GM18507 (cell line): ENCODE measurements at regions not wholly inside any gene's neighbourhood (a gene's known extent, or its start where the extent isn't known, plus 50 kb on each side); places are given as distances from the start of the nearest gene placed in this dataset.

Experiments used
- DNase-seq: peaks from one replicate; pipeline ENCODE4 v3.0.0; 2011; ENCODE audit warnings: low read depth; ENCODE audit not compliant: insufficient read length; ENCODE audit errors: extremely low spot score
- FAIRE-seq: peaks from 2 replicates; lab custom pipeline; 2011; peaks lifted over from hg19 to GRCh38; lab: Jason Lieb, UNC

DNA sequence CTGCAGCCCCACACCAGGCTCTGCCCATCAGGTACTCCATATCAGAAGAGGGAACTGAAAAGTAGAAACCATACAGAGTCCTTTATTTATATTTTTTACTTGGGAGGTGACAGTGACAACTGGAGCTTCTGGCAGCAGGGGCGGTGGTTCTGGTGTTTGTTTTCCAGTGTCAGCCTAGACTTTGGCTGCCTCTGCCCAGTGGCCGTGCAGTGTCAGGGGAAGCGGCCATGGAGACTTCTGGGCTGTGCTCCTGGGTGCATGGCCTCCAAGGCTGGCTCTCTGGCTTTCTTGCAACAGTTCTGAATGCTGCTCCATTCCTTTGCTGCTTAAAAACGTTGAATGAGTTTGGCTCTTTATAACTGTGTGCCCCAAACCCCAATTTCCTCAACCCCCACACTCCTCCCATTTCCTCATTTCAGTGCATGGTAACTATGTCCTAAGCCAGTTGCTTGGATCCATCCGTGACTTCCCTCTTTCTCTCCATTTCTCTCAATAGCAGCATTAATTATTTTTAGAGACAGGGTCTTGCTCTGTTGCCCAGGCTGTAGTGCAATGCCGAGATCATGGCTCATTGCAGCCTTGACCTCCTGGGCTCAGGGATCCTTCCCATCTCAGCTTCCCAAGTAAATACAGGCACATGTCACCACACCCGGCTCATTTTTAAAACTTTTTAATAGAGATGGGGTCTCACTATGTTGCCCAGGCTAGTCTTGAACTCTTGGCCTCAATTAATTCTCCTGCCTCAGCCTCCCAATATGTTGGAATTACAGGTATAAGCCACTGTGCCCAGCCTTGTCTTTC, 141.1 kb upstream of the SGK1 start:
- DNase-seq (no peak), FAIRE-seq (no peak)

DNA sequence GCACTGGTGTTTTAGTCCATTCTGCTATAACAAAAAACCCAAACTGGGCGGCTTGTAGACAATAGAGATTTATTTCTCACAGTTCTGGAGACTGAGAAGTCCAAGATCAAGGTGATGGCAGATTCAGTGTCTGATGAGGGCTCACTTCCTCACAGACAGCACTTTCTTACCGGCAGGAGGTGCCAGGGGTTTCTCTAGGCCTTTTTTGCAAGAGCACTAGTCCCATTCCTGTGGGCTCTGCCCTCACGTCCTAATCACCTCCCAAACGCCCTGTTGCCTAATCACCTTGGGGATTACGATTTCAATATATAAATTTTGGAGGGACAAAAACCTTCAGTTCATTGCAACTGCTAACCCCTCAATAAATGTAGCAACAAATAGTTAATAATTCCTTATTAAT, 140.0 kb upstream of the SGK1 start:
- FAIRE-seq (no peak), DNase-seq (no peak)

DNA sequence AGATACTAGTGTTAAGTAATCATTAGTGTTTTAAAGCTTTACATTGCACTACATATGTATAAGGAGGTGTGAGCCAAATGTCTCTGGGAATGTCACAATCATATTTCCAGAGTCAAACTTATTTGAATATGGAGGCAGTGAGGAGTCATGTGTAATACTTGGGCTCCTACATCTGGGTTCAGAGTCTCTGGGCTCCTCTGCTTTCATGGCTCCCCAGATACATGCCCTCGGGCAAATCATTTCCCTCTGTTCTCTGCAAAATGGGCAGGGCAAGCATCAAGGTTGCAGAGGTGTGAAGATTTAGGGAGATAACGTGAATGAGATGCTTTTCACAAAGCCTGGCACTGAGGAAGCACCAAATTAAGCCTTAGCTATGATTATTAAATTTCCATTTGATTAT, 138.3 kb upstream of the SGK1 start:
- no peak for FAIRE-seq

DNA sequence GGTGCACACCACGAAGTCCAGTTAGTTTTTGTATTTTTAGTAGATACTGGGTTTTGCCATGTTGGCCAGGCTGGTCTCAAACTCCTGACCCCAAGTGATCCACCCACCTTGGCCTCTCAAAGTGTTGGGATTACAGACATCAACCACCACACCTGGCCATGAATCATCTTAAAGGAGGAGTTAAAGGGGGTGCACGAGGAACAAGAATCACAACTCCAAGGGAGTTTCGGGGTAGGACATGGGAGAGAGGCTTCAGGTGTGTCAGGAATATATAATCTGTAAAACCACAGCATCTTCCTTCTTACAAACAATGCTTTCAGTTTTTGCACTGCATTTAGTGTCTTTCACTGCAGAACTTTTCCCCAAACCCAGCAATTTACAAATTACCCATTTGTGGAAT, 137.4 kb upstream of the SGK1 start:
- DNase-seq, result no peak
- no peak for FAIRE-seq

More for the DNA sequence above, 138.3 kb upstream of the SGK1 start:
- no peak for DNase-seq

DNA sequence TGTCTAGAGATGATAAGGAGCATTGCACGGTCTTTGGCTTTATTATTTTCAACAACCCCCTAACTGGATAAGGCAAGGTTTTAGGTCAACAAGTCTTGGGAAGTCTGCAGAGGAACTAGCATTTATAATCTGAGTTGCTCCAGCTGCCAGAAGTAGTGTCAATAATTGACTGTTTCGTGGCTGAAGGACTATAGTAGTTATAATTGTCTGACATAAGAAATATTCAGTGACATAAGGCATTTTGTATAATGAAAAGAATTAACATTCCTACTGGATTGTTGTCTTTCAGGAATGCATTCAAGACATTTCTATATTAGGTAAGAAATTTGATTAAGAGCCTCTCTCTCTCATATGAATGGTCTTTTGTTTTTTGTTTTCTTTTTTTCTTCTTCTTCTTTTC, 136.9 kb upstream of the SGK1 start:
- no peak for FAIRE-seq

DNA sequence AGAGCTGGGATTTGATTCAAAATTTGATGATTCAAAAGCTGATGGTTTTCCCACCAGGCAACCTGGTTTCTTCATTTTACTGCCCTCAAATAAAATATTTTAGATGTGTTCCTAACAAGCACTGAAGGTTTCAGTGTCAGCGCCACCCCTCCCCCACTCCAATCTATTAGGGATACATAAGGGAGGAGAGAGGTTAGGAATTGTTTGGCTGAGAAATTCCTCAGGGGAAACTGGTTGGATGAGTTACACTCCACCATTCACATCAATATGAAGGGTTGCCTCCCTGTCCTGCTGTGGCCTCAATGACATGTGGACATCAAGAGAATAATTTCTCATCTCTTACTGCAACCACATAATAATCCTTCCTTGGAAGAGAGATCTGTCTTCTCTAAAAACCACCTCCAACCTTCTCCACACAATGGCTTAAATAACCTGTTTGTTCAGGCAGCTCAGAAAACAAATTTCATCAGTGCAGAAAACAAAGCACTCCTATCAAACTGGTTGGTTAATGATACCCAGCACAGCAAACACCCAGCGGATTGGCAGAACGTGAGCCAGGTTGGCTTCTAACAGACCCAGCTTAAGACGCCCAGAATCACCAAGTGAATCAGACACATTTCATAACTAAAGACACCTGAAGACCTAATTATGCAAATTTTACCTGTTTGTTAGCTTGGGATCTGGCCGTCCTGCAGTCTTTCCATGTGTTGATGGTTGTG, 136.0 kb upstream of the SGK1 start:
- DNase-seq, result no peak
- no peak for FAIRE-seq

More for the DNA sequence above, 136.9 kb upstream of the SGK1 start:
- no peak for DNase-seq

DNA sequence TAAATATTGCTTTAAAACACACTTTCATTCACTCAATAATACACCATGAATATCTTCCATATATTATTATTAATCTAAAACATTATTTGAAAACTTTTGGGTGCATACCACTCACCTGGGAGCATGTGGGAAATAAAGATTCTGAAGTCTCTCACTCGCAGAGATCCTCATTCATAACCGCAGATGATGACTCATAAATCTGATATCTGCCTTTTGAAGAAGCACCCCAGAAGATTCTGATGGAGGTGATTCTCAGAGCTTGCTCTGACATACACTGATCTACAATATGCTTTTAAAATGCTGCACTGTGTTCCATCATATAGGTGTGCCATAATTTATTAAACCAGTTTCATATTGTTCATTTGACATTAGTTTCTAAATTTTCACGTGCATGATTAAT, 135.0 kb upstream of the SGK1 start:
- FAIRE-seq (no peak), DNase-seq (no peak)

DNA sequence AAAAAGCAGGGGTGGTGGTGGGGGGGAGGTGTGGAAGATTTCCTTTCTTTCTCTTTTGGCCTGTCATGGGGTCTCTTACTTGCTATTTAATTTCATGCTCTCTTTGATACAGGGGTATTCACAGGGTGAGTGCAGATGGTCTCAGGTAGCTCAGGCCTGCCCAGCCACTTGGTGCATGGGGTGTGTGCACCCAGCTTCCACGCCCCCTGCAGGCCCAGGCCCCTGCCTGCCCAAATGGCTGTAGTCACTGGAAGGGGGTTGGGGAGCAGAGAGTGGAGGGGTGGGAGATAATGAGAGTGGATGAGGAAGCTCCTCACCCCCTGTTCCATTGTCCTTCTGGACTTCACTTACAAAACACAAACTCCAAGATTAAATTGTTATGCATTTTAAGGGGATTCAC, 133.6 kb upstream of the SGK1 start:
- FAIRE-seq, result no peak
- no peak for DNase-seq

DNA sequence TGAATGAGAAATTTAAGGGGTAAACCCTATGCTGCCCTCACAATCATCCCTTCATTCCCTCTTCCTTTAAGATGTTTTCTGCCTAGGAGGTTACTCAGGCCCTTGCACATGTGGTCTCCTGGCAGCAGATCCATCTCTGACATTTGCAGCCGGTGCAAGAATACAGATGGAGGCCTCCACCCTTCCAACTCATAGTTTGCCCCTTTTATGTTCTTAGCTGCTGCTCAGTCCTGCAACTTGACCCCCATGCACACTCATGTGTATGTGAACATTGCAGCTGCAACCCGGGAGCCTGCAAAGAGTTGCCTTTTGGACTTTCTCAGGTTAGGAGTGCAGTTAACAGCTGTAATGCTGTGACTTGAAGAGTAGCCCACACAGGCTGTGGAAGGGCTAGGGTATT, 131.9 kb upstream of the SGK1 start:
- no peak for FAIRE-seq

DNA sequence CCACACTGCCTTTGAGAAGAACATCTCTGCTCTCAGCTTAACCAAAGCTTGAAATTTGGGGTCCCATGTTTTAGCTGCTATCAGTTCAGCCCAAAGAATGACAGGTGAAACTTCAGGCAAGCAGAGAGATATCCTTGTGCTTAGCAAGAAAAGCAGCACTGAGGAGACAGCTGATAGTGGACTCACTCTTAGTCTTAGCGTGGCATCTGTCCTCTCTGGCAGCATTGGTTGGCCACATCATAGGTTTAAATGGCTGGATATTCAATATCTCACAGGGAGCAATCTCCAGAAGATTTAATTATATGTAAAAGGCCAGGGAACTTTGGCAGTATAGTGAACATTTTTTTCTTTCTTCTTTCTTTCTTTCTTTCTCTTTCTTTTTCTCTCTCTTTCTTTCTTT, 131.1 kb upstream of the SGK1 start:
- FAIRE-seq (no peak), DNase-seq (no peak)

More for the DNA sequence above, 131.9 kb upstream of the SGK1 start:
- DNase-seq, result no peak

DNA sequence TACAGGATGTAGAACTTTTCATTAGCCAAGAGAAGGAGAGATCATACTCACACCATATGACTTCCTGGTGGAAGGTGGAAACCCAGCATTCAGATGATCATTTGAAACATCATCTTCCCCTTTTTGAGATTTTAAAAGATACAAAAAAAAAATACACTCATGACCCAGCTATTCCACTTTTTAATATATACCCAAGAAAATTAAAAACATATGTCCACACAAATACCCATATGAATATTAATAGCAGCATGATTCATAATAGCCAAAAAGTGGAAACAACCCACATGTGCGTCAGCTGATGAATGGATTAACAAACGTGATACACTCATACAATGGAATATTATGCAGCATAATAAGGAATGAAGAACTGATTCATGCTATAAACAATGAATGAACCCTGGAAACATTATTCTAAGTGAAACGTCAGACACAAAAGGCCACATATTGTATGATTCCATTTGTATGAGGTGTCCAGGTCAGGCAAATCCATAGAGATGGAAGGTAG, 130.0 kb upstream of the SGK1 start:
- FAIRE-seq (no peak), DNase-seq (no peak)

DNA sequence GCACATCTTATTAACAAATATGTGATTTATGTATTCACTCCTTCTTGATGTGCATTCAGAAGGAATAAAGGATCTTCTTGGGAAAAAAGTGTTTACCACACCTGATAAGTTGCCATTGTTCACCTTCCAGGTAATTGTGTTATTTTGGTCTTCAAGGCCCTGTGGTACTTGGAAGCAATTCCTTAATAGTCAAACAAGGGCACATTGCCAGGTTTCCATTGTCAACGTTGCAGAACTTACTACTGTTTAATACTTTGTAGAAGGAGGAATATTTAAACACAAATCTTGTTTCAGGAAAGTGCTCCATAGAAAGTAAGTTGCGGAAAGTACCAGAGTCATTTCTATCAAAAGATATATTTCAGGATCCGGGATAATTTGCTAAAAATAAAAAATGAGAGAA, 129.5 kb upstream of the SGK1 start:
- FAIRE-seq, result no peak
- DNase-seq, result no peak

DNA sequence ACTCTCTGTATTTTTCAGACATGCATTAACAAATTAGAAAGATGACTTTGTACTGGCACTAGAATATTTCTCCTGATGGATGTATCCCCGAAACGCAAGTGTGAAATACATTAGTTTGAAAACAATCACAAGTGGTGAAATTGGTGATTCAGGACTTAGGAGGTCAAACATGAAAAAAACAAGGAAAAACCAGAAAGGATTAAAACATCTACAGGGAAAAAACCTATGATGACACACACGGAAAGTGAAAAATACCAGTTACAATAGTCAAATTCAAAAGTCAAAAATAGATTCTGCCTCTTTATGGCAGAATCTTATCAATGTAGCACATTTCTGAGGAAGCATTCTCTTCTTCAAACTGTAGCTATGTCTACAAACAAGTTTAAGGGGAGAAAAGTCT, 129.0 kb upstream of the SGK1 start:
- DNase-seq (no peak), FAIRE-seq (no peak)

DNA sequence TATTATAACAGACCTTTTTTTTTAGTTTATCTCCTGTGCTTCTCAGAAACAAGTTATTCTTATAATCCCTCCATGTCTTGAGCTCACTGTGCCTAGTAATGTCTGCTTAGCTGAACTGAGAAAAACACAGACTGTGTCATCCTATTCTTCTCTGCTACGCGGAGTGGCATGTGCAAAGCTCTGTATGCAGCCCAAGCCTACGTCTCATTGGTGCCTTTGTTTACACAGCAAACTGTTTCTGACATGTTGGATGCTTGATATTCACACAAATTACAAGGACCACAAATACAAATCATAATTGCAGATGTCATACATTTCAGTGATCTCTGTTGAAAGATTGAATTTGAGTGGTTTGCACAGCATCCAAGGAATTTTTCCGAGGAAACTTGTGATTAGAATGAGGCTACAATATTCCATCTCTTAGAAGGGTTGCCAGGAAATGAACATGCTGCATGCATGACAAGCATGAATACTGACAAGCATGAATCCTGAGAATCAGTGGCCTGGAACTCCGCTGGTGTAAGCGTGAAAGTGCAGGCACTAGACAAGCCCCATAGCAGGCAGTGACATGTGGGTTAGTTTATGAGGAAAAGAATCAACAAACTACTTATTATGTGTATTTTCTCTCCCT, 128.4 kb upstream of the SGK1 start:
- FAIRE-seq (no peak), DNase-seq (no peak)

DNA sequence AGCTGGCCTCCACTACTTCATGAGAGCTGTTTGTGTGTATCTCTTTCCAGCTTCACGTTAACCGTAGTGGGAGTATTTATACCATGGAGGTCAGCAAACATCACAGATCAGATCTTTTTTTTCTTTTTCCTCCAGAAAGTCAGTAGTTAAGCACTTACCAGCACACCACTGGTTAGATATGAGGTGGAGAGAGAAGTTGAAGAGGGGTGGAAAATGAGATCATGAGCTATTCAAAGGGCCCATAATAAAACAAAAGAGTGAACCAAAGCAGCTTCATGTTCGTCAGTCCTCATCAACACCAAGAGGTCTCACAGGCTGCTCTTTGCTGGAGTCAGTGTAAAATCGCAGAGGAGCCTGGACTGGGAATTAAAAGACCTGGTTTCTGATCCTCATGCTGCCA, 125.1 kb upstream of the SGK1 start:
- DNase-seq, result no peak
- FAIRE-seq, result no peak

DNA sequence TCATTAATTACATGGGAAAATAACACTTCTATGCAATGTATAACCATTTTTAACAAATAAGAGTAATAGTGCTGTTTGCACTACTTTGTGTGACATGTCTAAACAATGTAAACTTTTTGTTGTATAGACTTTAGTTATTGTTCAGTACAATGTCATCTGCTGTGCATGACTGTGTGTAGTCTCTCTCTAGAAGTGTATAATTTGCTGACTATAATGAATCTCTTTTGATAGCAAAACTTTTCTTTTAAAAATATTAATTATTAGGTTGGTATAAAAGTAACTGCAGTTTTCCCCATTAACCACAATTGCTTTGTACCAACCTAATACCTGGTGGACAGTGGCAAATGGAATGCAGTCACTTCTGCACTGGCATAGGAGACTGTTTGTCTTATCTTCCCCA, 124.2 kb upstream of the SGK1 start:
- no peak for FAIRE-seq
- DNase-seq, result no peak

DNA sequence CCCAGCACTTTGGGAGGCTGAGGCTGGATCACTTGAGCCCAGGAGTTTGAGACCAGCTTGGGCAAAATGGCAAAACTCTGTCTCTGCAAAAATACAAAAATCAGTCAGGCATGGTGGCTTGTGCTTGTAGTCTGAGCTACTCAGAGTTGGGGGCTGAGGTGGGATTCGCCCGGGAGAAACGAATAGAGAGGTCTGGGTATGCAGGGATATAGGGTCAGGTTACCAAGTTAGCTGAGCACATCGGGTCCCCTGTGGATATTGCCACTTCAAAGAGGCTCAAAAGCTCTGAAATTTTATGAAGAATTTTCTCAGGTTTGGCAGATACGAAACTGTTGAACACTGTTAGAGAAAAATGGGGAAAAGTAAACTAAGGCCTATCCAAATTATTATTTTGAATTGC, 120.9 kb upstream of the SGK1 start:
- FAIRE-seq (no peak), DNase-seq (no peak)

DNA sequence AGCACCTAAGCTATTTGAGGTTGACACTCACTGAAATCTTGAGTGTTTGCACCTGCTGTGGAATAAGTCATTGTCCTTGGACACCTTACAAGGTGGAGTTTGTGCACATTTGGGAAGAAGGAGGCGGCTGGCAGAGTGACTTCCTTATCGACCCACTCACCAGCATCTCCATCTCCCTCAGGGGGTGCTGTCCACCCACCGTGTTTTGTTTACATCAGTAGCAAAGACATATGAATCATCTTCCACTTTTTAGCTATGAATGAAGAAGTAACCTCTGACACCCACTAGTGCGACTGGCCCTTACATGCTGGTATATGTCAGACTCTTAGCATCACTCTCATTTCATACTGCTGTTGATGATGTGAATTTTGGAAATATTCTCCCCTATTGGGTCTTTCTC, 119.5 kb upstream of the SGK1 start:
- DNase-seq (no peak), FAIRE-seq (no peak)

DNA sequence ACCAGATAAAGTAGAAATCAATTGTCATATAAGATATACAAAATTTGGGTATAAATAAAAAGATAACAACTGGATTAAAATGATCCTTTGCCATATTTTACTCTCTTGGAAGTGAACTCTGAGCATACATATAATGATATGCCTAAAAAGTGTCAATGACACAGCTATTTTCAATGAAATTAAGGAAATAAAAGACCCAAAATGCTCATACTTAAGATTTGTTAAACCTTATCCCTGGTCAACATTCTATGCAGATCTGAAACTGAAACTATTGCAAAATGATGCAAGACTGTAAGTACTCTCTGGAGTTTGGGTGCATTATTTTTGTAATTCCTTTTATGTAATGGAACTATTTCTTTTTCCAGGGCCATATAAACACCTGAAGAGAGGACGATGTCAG, 119.0 kb upstream of the SGK1 start:
- no peak for DNase-seq
- FAIRE-seq, result peak; percentile 62

DNA sequence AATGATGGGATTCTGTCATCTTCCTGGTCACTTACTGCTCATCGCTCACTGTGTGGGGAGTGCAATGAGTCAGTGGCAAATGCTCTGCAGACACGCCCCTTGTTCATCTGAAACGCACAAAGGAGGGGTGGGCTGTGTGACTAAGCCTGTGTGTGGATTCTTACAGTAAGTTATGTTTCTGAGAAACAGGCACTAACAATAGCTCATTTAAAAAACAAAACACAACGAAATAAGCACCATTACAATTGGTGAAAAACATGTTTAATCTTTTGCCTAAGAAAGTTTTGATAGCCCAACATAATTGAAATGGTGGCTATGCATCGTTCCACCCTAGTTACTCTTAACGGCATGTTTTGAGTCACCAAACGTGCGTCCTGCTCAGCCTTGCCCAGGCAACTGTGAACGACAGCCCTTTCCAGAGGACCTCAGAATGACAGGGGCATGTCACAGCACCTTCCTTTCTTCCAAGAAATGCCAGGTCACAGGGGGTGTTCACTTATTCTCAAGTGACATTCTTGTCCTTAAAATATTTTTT, 118.4 kb upstream of the SGK1 start:
- peak; percentile 35 for DNase-seq
- peak; percentile 83 for FAIRE-seq
